GM11168 (cell line): ENCODE measurements at regions not wholly inside any gene's neighbourhood (a gene's known extent, or its start where the extent isn't known, plus 50 kb on each side); places are given as distances from the start of the nearest gene placed in this dataset.

Source experiments
- in situ Hi-C: fragments of 300-500 bp; cut with MboI; formaldehyde crosslinking; loops from one replicate; pipeline ENCODE4 v1.12.0; 2022; ENCODE audit warnings: low sequenced_read_pairs; ENCODE audit not compliant: unreplicated experiment

DNA sequence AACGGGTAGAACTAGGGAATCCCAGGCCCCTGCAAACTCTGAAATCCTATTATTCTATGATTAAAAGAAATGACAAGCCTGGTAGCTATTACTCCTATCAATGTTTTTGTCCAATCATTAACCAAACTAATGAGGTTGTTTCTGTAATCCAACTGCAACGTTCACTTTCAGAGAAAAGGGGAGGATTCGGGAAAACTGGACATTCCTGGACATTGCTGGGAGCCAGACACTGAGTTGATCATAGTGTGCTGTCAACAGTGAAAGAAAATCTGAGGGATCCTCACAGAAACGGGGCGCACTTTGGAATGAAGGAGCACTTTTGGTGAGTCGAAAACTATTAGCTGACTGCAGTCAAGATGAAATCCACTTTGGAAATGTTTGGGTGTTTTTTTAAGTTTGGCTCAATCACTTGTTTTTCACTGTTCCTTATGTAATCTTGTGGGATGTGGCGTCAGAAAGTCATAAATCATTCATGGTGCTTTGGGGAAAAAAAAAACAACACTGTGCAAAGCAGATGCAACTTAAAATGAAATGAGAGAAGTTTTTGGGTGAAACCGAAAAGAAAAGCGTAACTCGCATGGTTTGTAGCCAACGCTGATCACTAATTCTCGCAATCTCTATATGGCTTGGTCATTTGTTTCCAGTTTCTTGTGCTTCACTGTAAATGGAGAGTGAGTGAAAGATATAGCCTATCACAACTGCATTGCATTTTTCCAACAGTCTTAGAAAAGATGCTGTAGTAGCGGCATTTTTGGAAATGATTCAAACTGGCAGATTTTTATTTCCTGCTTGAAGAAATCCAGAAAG lies 51.2 kb upstream of the ADRA1B start:
- in situ Hi-C loops, result no loop called here

DNA sequence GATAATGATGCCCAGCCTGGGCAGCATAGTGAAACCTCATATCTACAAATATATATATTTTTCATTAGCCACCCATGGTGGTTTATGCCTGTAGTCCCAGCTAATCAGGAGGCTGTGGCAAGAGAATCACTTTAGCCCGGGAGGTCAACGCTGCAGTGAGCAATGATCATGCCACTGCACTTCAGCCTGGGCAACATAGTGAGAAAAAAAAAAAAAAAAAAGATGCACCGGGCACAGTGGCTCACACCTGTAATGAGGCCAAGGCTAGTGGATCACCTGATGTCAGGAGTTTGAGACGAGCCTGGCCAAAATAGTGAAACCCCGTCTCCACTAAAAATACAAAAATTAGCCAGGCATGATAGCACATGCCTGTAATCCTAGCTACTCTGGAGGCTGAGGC lies 50.2 kb upstream of the ADRA1B start:
- in situ Hi-C loops, result no loop called here
